Spleen (tissue), 11 donors: ENCODE measurements at regions not wholly inside any gene's neighbourhood (a gene's known extent, or its start where the extent isn't known, plus 50 kb on each side); places are given as distances from the start of the nearest gene placed in this dataset.

ENCODE experiments used
- DNase-seq: peaks from one replicate; pipeline ENCODE4 v3.0.0-alpha.2; 2020
- H3K27ac ChIP-seq, 8 donors: fragments of 200-600 bp; sonication (generic) in 7 of 8; 1 replicate in 4 of 8; 2 replicates in 4 of 8; pipeline versions ENCODE4 v1.5.0 to v1.8.0; 2016 to 2021; ENCODE audit warnings: inconsistent platforms in 4 of 8, mild to moderate bottlenecking in 4 of 8, moderate library complexity in 1 of 8
- H3K27me3 ChIP-seq, 7 donors: fragments of 200-600 bp; sonication (generic) in 6 of 7; replicated peaks in 1 of 7; 1 replicate in 4 of 7; 2 replicates in 3 of 7; pipeline versions ENCODE4 v1.5.0 to v1.8.0; 2016 to 2021; ENCODE audit warnings: inconsistent platforms in 3 of 7, mild to moderate bottlenecking in 1 of 7
- H3K36me3 ChIP-seq, 6 donors: fragments of 200-600 bp; sonication (generic) in 5 of 6; 1 replicate in 4 of 6; 2 replicates in 2 of 6; pipeline versions ENCODE4 v1.5.0 to v1.8.0; 2016 to 2021; ENCODE audit warnings: inconsistent platforms in 2 of 6
- H3K4me1 ChIP-seq, 6 donors: fragments of 200-600 bp; sonication (generic) in 5 of 6; 1 replicate in 3 of 6; 2 replicates in 3 of 6; pipeline versions ENCODE4 v1.5.0 to v1.8.0; 2016 to 2021; ENCODE audit warnings: inconsistent platforms in 3 of 6
- H3K4me3 ChIP-seq, 8 donors: fragments of 200-600 bp; sonication (generic) in 7 of 8; 1 replicate in 4 of 8; 2 replicates in 4 of 8; pipeline versions ENCODE4 v1.5.0 to v1.8.0; 2016 to 2021; ENCODE audit warnings: inconsistent platforms in 4 of 8, mild to moderate bottlenecking in 4 of 8, moderate library complexity in 2 of 8
- H3K9me3 ChIP-seq, 8 donors: fragments of 200-600 bp; sonication (generic) in 7 of 8; 1 replicate in 4 of 8; 2 replicates in 4 of 8; pipeline versions ENCODE4 v1.5.0 to v1.8.0; 2016 to 2021; ENCODE audit warnings: inconsistent platforms in 4 of 8
- CTCF ChIP-seq, 11 experiments: fragments of 200-600 bp in 7 of 11; fragments of 450-650 bp in 4 of 11; sonication (generic) in 4 of 11; IDR thresholded peaks in 8 of 11; conservative IDR thresholded peaks in 3 of 11; 1 replicate in 7 of 11; 2 replicates in 4 of 11; pipeline versions ENCODE4 v1.4.0 to v1.8.0; 2016 to 2021; ENCODE audit warnings: antibody characterized with exemption in 11 of 11, inconsistent platforms in 4 of 11, mild to moderate bottlenecking in 1 of 11
- POLR2A ChIP-seq, 3 donors: fragments of 450-650 bp; IDR thresholded peaks; one replicate each; pipeline ENCODE4 v1.5.1; 2017; ENCODE audit warnings: antibody characterized with exemption in 3 of 3, mild to moderate bottlenecking in 1 of 3
- POLR2AphosphoS5 ChIP-seq, 3 donors: sonication (generic); formaldehyde crosslinking; IDR thresholded peaks; one replicate each; pipeline ENCODE4 v1.5.1; 2017; ENCODE audit warnings: antibody characterized with exemption in 3 of 3
- WGBS, 5 donors: extraction: QIAGEN DNeasy Blood & Tissue Kit in 3 of 5; methylation state at CpG; one replicate each; pipeline versions ENCODE4 v1.1.5 to v1.1.7; 2013 to 2018; 5-methylcytosine and 5-hydroxymethylcytosine counted together
- intact Hi-C: fragments of 100-400 bp; cut with DNase I; formaldehyde crosslinking; loops from one replicate; pipeline ENCODE4 v1.15.0; 2023; ENCODE audit warnings: low total_unique reads
- donor health status: healthy with polysubstance abuse.
- donor health status: DM: no; HTN: no; CAD: no; lungs with moderate emphysema.
- donor health status: DM: no; HTN: no; CAD: no.
- donor health status: Bipolar disorder and iron deficiency.
- donor health status: healthy.
- donor health status: DM: no; HTN: no; CAD: no.
- donor health status: DM: yes; HTN: yes; CAD: no.

GRCh38 chr18:2172881-2173280, 398.4 kb downstream of the METTL4 start:
- DNase-seq: no peak
- WGBS, 5 donors: 85 to 98% (median 97%) methylated on average over 2 of the region's 2 CpGs
- TF ChIP-seq POLR2AphosphoS5 (IDR thresholded peaks at IDR 0.05) (no peak), POLR2A (IDR thresholded peaks at IDR 0.05) (no peak), CTCF (IDR thresholded peaks at IDR 0.05 in 8 of 11, conservative IDR thresholded peaks at IDR 0.05 in 3 of 11) (no peak)

GRCh38 chr18:2173486-2173885, 397.8 kb downstream of the METTL4 start:
- intact Hi-C loops: no loop called here
- Histone ChIP-seq H3K4me3 (no peak overlapping the region), H3K36me3 (no peaks in the 10 kb centered on the region), H3K9me3 (no peaks in the 10 kb centered on the region), H3K4me1 (no peaks in the 10 kb centered on the region), H3K27me3 (no peaks in the 10 kb centered on the region), H3K27ac (no peak overlapping the region)
- TF ChIP-seq POLR2AphosphoS5 (IDR thresholded peaks at IDR 0.05): no peak
- DNase-seq: no peak
- WGBS, 5 donors: 38 to 66% (median 59%) methylated on average over 4 of the region's 4 CpGs

More at GRCh38 chr18:2172881-2173280, 398.4 kb downstream of the METTL4 start:
- intact Hi-C loops: no loop called here
- Histone ChIP-seq H3K4me3 (no peak overlapping the region), H3K9me3 (no peaks in the 10 kb centered on the region), H3K36me3 (no peaks in the 10 kb centered on the region), H3K27ac (no peak overlapping the region), H3K27me3 (no peaks in the 10 kb centered on the region), H3K4me1 (no peaks in the 10 kb centered on the region)

- H3K4me3 ChIP-seq: no peak overlapping the region
- H3K27ac ChIP-seq: no peak overlapping the region
- DNase-seq: no peak
- no peaks in the 10 kb centered on the region for H3K36me3 ChIP-seq
- WGBS, 5 donors: 59 to 86% (median 75%) methylated on average over 5 of the region's 5 CpGs
- peaks cover 0 to 12% (median 0%) of the 10 kb centered on the region in 8 donors for H3K9me3 ChIP-seq
- H3K4me1 ChIP-seq: no peaks in the 10 kb centered on the region
- no peak for TF ChIP-seq POLR2AphosphoS5 (IDR thresholded peaks at IDR 0.05)
- TF ChIP-seq POLR2A (IDR thresholded peaks at IDR 0.05): no peak
- no peak for TF ChIP-seq CTCF (IDR thresholded peaks at IDR 0.05 in 8 of 11, conservative IDR thresholded peaks at IDR 0.05 in 3 of 11)
- intact Hi-C loops: no loop called here
- peaks cover 0 to 7% (median 0%) of the 10 kb centered on the region in 7 donors for H3K27me3 ChIP-seq
Observed at GRCh38 chr18:2178036-2178435, 393.3 kb downstream of the METTL4 start.

- H3K4me3 ChIP-seq: no peak overlapping the region
- no peaks in the 10 kb centered on the region for H3K36me3 ChIP-seq
- WGBS, 5 donors: 92 to 96% (median 95%) methylated on average over 8 of the region's 8 CpGs
- intact Hi-C loops: no loop called here
- no peak overlapping the region for H3K27ac ChIP-seq
- TF ChIP-seq POLR2AphosphoS5 (IDR thresholded peaks at IDR 0.05) (no peak), POLR2A (IDR thresholded peaks at IDR 0.05) (no peak), CTCF (IDR thresholded peaks at IDR 0.05 in 8 of 11, conservative IDR thresholded peaks at IDR 0.05 in 3 of 11) (no peak)
- no peaks in the 10 kb centered on the region for H3K4me1 ChIP-seq
- DNase-seq: no peak
- H3K9me3 ChIP-seq: peaks cover 0 to 12% (median 0%) of the 10 kb centered on the region in 8 donors
- peaks cover 0 to 11% (median 0%) of the 10 kb centered on the region in 7 donors for H3K27me3 ChIP-seq
Observed at GRCh38 chr18:2179498-2180183, 391.7 kb downstream of the METTL4 start.
